GM23338 (cell line): ENCODE measurements at regions not wholly inside any gene's neighbourhood (a gene's known extent, or its start where the extent isn't known, plus 50 kb on each side); places are given as distances from the start of the nearest gene placed in this dataset.

Experiments
- EZH2 ChIP-seq: fragments of 200-600 bp; sonication (generic); IDR thresholded peaks from one replicate; pipeline ENCODE4 v1.8.0; 2017; ENCODE audit warnings: antibody characterized with exemption, mild to moderate bottlenecking, low read depth; ENCODE audit not compliant: unreplicated experiment
- EZH2phosphoT487 ChIP-seq: fragments of 200-600 bp; sonication (generic); IDR thresholded peaks from one replicate; pipeline ENCODE4 v1.8.1; 2018; ENCODE audit warnings: antibody characterized with exemption; ENCODE audit not compliant: unreplicated experiment
- JUNB ChIP-seq: IDR thresholded peaks from one replicate; pipeline ENCODE4 v1.6.1; 2016; ENCODE audit warnings: antibody characterized with exemption; ENCODE audit not compliant: unreplicated experiment
- POLR2AphosphoS5 ChIP-seq: IDR thresholded peaks from 2 replicates; pipeline ENCODE4 v1.6.1; 2016; ENCODE audit warnings: antibody characterized with exemption, low read depth
- STAT1 ChIP-seq: IDR thresholded peaks from one replicate; pipeline ENCODE4 v1.6.1; 2016; ENCODE audit warnings: antibody characterized with exemption; ENCODE audit not compliant: unreplicated experiment
- TF ChIP-seq, protein P1 (sequence below), 2 experiments: fragments of 200-600 bp in 1 of 2; sonication (generic) in 1 of 2; conservative IDR thresholded peaks; 2 replicates each; pipeline versions ENCODE4 v1.5.1 to v1.6.1; 2016 to 2017; ENCODE audit warnings: antibody characterized with exemption in 2 of 2, low read depth in 2 of 2, mild to moderate bottlenecking in 2 of 2, moderate library complexity in 1 of 2
- TF ChIP-seq, protein P2 (sequence below): IDR thresholded peaks from one replicate; pipeline ENCODE4 v1.6.1; 2018; ENCODE audit warnings: antibody characterized with exemption; ENCODE audit not compliant: unreplicated experiment

DNA sequence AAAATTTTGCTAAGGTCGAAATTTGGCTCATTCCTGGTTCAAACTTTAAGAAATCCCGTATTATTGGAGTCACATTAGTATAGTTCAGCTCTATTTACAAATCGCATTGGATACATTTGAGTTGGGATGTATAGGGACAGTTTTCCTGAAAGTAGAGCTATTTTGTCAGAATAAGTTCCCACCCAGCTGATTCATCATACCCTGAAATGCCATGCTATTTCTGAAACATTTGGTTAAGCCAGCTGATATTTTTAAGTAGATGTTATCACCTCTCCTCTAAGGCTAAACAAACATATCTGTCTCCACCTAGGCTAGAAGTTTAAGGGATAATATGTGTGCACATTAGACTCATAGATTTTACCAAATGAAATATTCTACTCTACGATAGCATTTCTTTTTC, 226.2 kb upstream of the ARGLU1 start:
- TF ChIP-seq, protein P1, sequence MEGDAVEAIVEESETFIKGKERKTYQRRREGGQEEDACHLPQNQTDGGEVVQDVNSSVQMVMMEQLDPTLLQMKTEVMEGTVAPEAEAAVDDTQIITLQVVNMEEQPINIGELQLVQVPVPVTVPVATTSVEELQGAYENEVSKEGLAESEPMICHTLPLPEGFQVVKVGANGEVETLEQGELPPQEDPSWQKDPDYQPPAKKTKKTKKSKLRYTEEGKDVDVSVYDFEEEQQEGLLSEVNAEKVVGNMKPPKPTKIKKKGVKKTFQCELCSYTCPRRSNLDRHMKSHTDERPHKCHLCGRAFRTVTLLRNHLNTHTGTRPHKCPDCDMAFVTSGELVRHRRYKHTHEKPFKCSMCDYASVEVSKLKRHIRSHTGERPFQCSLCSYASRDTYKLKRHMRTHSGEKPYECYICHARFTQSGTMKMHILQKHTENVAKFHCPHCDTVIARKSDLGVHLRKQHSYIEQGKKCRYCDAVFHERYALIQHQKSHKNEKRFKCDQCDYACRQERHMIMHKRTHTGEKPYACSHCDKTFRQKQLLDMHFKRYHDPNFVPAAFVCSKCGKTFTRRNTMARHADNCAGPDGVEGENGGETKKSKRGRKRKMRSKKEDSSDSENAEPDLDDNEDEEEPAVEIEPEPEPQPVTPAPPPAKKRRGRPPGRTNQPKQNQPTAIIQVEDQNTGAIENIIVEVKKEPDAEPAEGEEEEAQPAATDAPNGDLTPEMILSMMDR (conservative IDR thresholded peaks at IDR 0.05; ENCODE audit: low read depth in 2 of 2) = no peak
- TF ChIP-seq STAT1 = no peak
- no peak for TF ChIP-seq EZH2phosphoT487
- no peak for TF ChIP-seq EZH2
- TF ChIP-seq, protein P2, sequence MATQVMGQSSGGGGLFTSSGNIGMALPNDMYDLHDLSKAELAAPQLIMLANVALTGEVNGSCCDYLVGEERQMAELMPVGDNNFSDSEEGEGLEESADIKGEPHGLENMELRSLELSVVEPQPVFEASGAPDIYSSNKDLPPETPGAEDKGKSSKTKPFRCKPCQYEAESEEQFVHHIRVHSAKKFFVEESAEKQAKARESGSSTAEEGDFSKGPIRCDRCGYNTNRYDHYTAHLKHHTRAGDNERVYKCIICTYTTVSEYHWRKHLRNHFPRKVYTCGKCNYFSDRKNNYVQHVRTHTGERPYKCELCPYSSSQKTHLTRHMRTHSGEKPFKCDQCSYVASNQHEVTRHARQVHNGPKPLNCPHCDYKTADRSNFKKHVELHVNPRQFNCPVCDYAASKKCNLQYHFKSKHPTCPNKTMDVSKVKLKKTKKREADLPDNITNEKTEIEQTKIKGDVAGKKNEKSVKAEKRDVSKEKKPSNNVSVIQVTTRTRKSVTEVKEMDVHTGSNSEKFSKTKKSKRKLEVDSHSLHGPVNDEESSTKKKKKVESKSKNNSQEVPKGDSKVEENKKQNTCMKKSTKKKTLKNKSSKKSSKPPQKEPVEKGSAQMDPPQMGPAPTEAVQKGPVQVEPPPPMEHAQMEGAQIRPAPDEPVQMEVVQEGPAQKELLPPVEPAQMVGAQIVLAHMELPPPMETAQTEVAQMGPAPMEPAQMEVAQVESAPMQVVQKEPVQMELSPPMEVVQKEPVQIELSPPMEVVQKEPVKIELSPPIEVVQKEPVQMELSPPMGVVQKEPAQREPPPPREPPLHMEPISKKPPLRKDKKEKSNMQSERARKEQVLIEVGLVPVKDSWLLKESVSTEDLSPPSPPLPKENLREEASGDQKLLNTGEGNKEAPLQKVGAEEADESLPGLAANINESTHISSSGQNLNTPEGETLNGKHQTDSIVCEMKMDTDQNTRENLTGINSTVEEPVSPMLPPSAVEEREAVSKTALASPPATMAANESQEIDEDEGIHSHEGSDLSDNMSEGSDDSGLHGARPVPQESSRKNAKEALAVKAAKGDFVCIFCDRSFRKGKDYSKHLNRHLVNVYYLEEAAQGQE = no peak
- TF ChIP-seq JUNB = no peak
- no peak for TF ChIP-seq POLR2AphosphoS5
